Neuronal stem cell (in vitro differentiated cells): ENCODE measurements at regions not wholly inside any gene's neighbourhood (a gene's known extent, or its start where the extent isn't known, plus 50 kb on each side); places are given as distances from the start of the nearest gene placed in this dataset.

Source experiments
- DNase-seq: peaks from one replicate; pipeline ENCODE4 v3.0.0-alpha.2; 2013; ENCODE audit warnings: low spot score
- H2AFZ ChIP-seq: one replicate; pipeline ENCODE4 v1.6.1; 2013; ENCODE audit warnings: mild to moderate bottlenecking, low read length, inconsistent platforms
- H2AK5ac ChIP-seq: 2 replicates; pipeline ENCODE4 v1.6.1; 2013; ENCODE audit warnings: low read depth, mild to moderate bottlenecking, inconsistent platforms, low read length, moderate library complexity, mixed read lengths
- H2BK120ac ChIP-seq: 2 replicates; pipeline ENCODE4 v1.6.1; 2013; ENCODE audit warnings: low read depth, mild to moderate bottlenecking, inconsistent platforms, low read length, moderate library complexity, mixed read lengths
- H2BK12ac ChIP-seq: one replicate; pipeline ENCODE4 v1.6.1; 2013; ENCODE audit warnings: low read length, inconsistent platforms
- H2BK15ac ChIP-seq: 2 replicates; pipeline ENCODE4 v1.6.1; 2013; ENCODE audit warnings: mild to moderate bottlenecking, low read length, inconsistent platforms, mixed read lengths
- H2BK5ac ChIP-seq: one replicate; pipeline ENCODE4 v1.6.1; 2013; ENCODE audit warnings: inconsistent platforms, mild to moderate bottlenecking, low read length, moderate library complexity
- H3K14ac ChIP-seq: one replicate; pipeline ENCODE4 v1.6.1; 2013; ENCODE audit warnings: low read length, inconsistent platforms
- H3K18ac ChIP-seq: 2 replicates; pipeline ENCODE4 v1.6.1; 2013; ENCODE audit warnings: low read length, inconsistent platforms
- H3K23ac ChIP-seq: 2 replicates; pipeline ENCODE4 v1.6.1; 2013; ENCODE audit warnings: low read depth, mild to moderate bottlenecking, mixed read lengths, low read length, inconsistent platforms; ENCODE audit not compliant: poor library complexity
- H3K27ac ChIP-seq: replicated peaks from 3 replicates; pipeline ENCODE4 v1.5.1; 2013; ENCODE audit warnings: low read length, inconsistent platforms
- H3K27me3 ChIP-seq, 3 experiments: 2 replicates each; pipeline ENCODE4 v1.6.1; 2013; ENCODE audit warnings: low read length in 3 of 3, mild to moderate bottlenecking in 2 of 3, inconsistent platforms in 1 of 3, low read depth in 1 of 3, mixed read lengths in 1 of 3, moderate library complexity in 1 of 3; ENCODE audit not compliant: control insufficient read depth in 3 of 3, insufficient read depth in 3 of 3
- H3K36me3 ChIP-seq, 2 donors: replicated peaks in 1 of 2; 2 replicates each; pipeline ENCODE4 v1.6.1; 2013; ENCODE audit warnings: low read length in 2 of 2; ENCODE audit not compliant: control insufficient read depth in 2 of 2, insufficient read depth in 2 of 2
- H3K4ac ChIP-seq: 2 replicates; pipeline ENCODE4 v1.6.1; 2013; ENCODE audit warnings: inconsistent platforms, mild to moderate bottlenecking, low read length, moderate library complexity
- H3K4me1 ChIP-seq, 2 donors: 1 replicate in 1 of 2; 2 replicates in 1 of 2; pipeline ENCODE4 v1.6.1; 2013; ENCODE audit warnings: low read length in 2 of 2, low read depth in 1 of 2; ENCODE audit not compliant: control insufficient read depth in 2 of 2, insufficient read depth in 1 of 2
- H3K4me2 ChIP-seq: one replicate; pipeline ENCODE4 v1.6.1; 2013; ENCODE audit warnings: mild to moderate bottlenecking, low read length, inconsistent platforms; ENCODE audit not compliant: insufficient read depth, poor library complexity, severe bottlenecking
- H3K4me3 ChIP-seq, 2 donors: 2 replicates each; pipeline ENCODE4 v1.5.1; 2013; ENCODE audit warnings: low read length in 2 of 2, mild to moderate bottlenecking in 2 of 2, inconsistent platforms in 1 of 2, moderate library complexity in 1 of 2
- H3K79me1 ChIP-seq: one replicate; pipeline ENCODE4 v1.6.1; 2013; ENCODE audit warnings: low read depth, mild to moderate bottlenecking, inconsistent platforms, low read length, moderate library complexity
- H3K9ac ChIP-seq: one replicate; pipeline ENCODE4 v1.6.1; 2013; ENCODE audit warnings: mild to moderate bottlenecking, low read depth, low read length, inconsistent platforms; ENCODE audit not compliant: poor library complexity
- H3K9me3 ChIP-seq, 2 donors: replicated peaks in 1 of 2; 2 replicates each; pipeline versions ENCODE3 to v1.6.1; 2013; ENCODE audit warnings: low read length in 2 of 2, mild to moderate bottlenecking in 2 of 2, inconsistent platforms in 1 of 2, low read depth in 1 of 2, mixed read lengths in 1 of 2, moderate library complexity in 1 of 2; ENCODE audit not compliant: control insufficient read depth in 2 of 2, insufficient read depth in 1 of 2
- H4K8ac ChIP-seq: one replicate; pipeline ENCODE4 v1.6.1; 2013; ENCODE audit warnings: low read depth, mild to moderate bottlenecking, inconsistent platforms, low read length, moderate library complexity
- H4K91ac ChIP-seq: one replicate; pipeline ENCODE4 v1.6.1; 2013; ENCODE audit warnings: low read length, low read depth, mild to moderate bottlenecking, inconsistent platforms; ENCODE audit not compliant: poor library complexity
- WGBS, 2 donors: extraction: QIAGEN DNeasy Blood & Tissue Kit; methylation state at CpG; one replicate each; pipeline ENCODE4 v1.1.7; 2013; ENCODE audit warnings: missing lambda C conversion rate in 2 of 2, mixed read lengths in 1 of 2; ENCODE audit not compliant: insufficient read length in 2 of 2, insufficient replicate concordance in 1 of 2; ENCODE audit errors: extremely low coverage in 2 of 2; 5-methylcytosine and 5-hydroxymethylcytosine counted together

GRCh38 chr5:5826911-5827310 is 404.4 kb downstream of the ICE1 start:
- Histone ChIP-seq H3K27ac (no peak overlapping the region), H3K14ac (no peak overlapping the region), H3K4me2 (no peak overlapping the region), H2AK5ac (no peak overlapping the region), H3K4me3 (no peak overlapping the region), H3K23ac (no peak overlapping the region), H2BK12ac (no peak overlapping the region), H3K4me1 (no peaks in the 10 kb centered on the region), H2BK15ac (no peak overlapping the region), H2AFZ (no peak overlapping the region), H4K91ac (no peak overlapping the region), H3K36me3 (no peaks in the 10 kb centered on the region), H3K27me3 (no peaks in the 10 kb centered on the region), H3K9ac (no peak overlapping the region), H2BK5ac (no peak overlapping the region), H4K8ac (no peak overlapping the region), H2BK120ac (no peak overlapping the region), H3K4ac (no peak overlapping the region), H3K9me3 (peaks cover 0 to 1% of the 10 kb centered on the region in 2 donors), H3K79me1 (no peaks in the 10 kb centered on the region), H3K18ac (no peak overlapping the region)
- DNase-seq: no peak
- WGBS, 2 donors: no CpG with 5 or more reads among the region's 6 CpGs

- Histone ChIP-seq H2BK5ac (no peak overlapping the region), H3K27ac (no peak overlapping the region), H4K8ac (no peak overlapping the region), H3K4me2 (no peak overlapping the region), H3K23ac (no peak overlapping the region), H3K36me3 (no peaks in the 10 kb centered on the region), H3K9ac (no peak overlapping the region), H3K4me1 (no peaks in the 10 kb centered on the region), H2BK15ac (no peak overlapping the region), H2BK120ac (no peak overlapping the region), H2AFZ (no peak overlapping the region), H3K4me3 (no peak overlapping the region), H3K4ac (no peak overlapping the region), H4K91ac (no peak overlapping the region), H3K27me3 (no peaks in the 10 kb centered on the region), H3K9me3 (peaks cover 0 to 1% of the 10 kb centered on the region in 2 donors), H3K14ac (no peak overlapping the region), H3K18ac (no peak overlapping the region), H2BK12ac (no peak overlapping the region), H3K79me1 (no peaks in the 10 kb centered on the region), H2AK5ac (no peak overlapping the region)
- DNase-seq: no peak
- WGBS, 2 donors: no CpG with 5 or more reads among the region's 3 CpGs
Observed at GRCh38 chr5:5822729-5823257, 400.3 kb downstream of the ICE1 start.

- Histone ChIP-seq H3K79me1 (no peaks in the 10 kb centered on the region), H2AFZ (no peak overlapping the region), H3K9me3 (no peaks in the 10 kb centered on the region), H3K9ac (no peak overlapping the region), H3K4me3 (no peak overlapping the region), H3K36me3 (no peaks in the 10 kb centered on the region), H3K18ac (no peak overlapping the region), H4K8ac (no peak overlapping the region), H3K4ac (no peak overlapping the region), H2BK12ac (no peak overlapping the region), H3K14ac (no peak overlapping the region), H3K27ac (no peak overlapping the region), H3K27me3 (no peaks in the 10 kb centered on the region), H3K23ac (no peak overlapping the region), H4K91ac (no peak overlapping the region), H3K4me2 (no peak overlapping the region), H2BK15ac (no peak overlapping the region), H2BK5ac (no peak overlapping the region), H2BK120ac (no peak overlapping the region), H3K4me1 (no peaks in the 10 kb centered on the region), H2AK5ac (no peak overlapping the region)
- DNase-seq: no peak
Observed at GRCh38 chr5:5816960-5817359, 394.5 kb downstream of the ICE1 start.

- DNase-seq: no peak
- no peak overlapping the region for H2BK12ac ChIP-seq
- no peak overlapping the region for H2AK5ac ChIP-seq
- H2AFZ ChIP-seq: no peak overlapping the region
- H3K79me1 ChIP-seq: no peaks in the 10 kb centered on the region
- no peak overlapping the region for H3K4me2 ChIP-seq
- no peak overlapping the region for H2BK120ac ChIP-seq
- no peak overlapping the region for H4K8ac ChIP-seq
- no peak overlapping the region for H3K4me3 ChIP-seq
- H2BK15ac ChIP-seq: no peak overlapping the region
- no peak overlapping the region for H3K23ac ChIP-seq
- no peak overlapping the region for H3K27ac ChIP-seq
- no peak overlapping the region for H3K18ac ChIP-seq
- H3K27me3 ChIP-seq: no peaks in the 10 kb centered on the region
- no peaks in the 10 kb centered on the region for H3K9me3 ChIP-seq
- no peak overlapping the region for H4K91ac ChIP-seq
- H3K14ac ChIP-seq: no peak overlapping the region
- no peak overlapping the region for H3K9ac ChIP-seq
- WGBS, 2 donors: no CpG with 5 or more reads among the region's 5 CpGs
- no peaks in the 10 kb centered on the region for H3K4me1 ChIP-seq
- no peak overlapping the region for H2BK5ac ChIP-seq
- H3K4ac ChIP-seq: no peak overlapping the region
- H3K36me3 ChIP-seq: no peaks in the 10 kb centered on the region
Observed at GRCh38 chr5:5813441-5813840, 391.0 kb downstream of the ICE1 start.
